ENCODE measurements at regions not wholly inside any gene's neighbourhood (a gene's known extent, or its start where the extent isn't known, plus 50 kb on each side); places are given as distances from the start of the nearest gene placed in this dataset.

DNA sequence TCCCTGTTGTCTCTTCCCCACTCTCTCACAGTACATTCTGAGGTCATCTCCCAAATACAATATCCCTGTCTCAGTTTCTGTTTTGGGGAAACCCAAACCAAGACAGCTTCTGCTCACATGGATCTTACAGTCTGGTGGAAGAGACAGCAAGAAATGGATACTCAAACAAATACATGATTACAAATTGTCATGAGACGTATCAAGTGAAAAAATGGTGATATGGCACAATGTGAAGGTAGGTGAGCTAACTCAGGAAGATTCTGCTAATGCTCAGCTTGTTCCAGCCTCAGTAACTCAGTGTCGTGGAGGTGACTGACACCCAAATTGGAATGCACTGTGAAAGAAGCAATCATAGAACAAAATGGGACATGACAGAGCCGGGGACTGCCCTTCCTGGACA lies 68.3 kb downstream of the CHST1 start:
- WGBS, 5 donors = 62 to 75% (median 72%) methylated on average over 3 of the region's 3 CpGs

DNA sequence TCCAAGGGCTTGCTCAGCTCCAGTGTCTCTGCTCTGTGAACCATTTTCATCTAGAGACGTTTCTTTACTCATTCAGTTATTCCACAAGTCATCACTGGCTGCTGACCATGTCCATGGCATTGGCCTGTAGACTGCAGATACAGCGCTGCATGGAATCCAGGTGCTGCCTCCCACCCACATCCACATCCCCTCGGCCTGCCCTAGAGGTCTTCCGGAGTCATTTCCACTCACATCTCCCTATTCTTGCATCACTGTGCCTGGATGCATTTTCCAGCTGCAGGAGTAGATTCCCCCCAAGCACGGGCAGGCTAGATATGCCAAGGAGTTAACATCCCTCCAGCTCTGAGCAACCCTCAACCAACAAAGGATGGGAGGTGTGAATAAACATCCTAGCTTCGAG lies 68.9 kb downstream of the CHST1 start:
- DNase-seq = no peak
- WGBS, 5 donors = 60 to 77% (median 70%) methylated on average over 6 of the region's 6 CpGs
- Histone ChIP-seq H3K27ac (no peak overlapping the region), H3K4me3 (no peak overlapping the region), H3K9me3 (peaks cover 0 to 6% (median 0%) of the 10 kb centered on the region in 8 donors), H3K4me1 (no peaks in the 10 kb centered on the region), H3K36me3 (no peaks in the 10 kb centered on the region), H3K27me3 (replicated peaks in 1 of 7) (peaks cover 0 to 47% (median 5%) of the 10 kb centered on the region in 7 donors)
- intact Hi-C loops (cut with DNase I; ENCODE audit: low total_unique reads) = no loop called here
- TF ChIP-seq POLR2AphosphoS5 (IDR thresholded peaks at IDR 0.05) = no peak

More for the DNA sequence above, 68.3 kb downstream of the CHST1 start:
- TF ChIP-seq POLR2A (IDR thresholded peaks at IDR 0.05) = no peak
- no peak for TF ChIP-seq POLR2AphosphoS5 (IDR thresholded peaks at IDR 0.05)
- TF ChIP-seq, protein P1, sequence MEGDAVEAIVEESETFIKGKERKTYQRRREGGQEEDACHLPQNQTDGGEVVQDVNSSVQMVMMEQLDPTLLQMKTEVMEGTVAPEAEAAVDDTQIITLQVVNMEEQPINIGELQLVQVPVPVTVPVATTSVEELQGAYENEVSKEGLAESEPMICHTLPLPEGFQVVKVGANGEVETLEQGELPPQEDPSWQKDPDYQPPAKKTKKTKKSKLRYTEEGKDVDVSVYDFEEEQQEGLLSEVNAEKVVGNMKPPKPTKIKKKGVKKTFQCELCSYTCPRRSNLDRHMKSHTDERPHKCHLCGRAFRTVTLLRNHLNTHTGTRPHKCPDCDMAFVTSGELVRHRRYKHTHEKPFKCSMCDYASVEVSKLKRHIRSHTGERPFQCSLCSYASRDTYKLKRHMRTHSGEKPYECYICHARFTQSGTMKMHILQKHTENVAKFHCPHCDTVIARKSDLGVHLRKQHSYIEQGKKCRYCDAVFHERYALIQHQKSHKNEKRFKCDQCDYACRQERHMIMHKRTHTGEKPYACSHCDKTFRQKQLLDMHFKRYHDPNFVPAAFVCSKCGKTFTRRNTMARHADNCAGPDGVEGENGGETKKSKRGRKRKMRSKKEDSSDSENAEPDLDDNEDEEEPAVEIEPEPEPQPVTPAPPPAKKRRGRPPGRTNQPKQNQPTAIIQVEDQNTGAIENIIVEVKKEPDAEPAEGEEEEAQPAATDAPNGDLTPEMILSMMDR (IDR thresholded peaks at IDR 0.05 in 8 of 11, conservative IDR thresholded peaks at IDR 0.05 in 3 of 11) = no peak
- no peak for DNase-seq
- intact Hi-C loops (cut with DNase I; ENCODE audit: low total_unique reads) = no loop called here
- Histone ChIP-seq H3K4me1 (no peaks in the 10 kb centered on the region), H3K9me3 (peaks cover 0 to 11% (median 0%) of the 10 kb centered on the region in 8 donors), H3K27me3 (replicated peaks in 1 of 7) (peaks cover 0 to 52% (median 8%) of the 10 kb centered on the region in 7 donors), H3K36me3 (no peaks in the 10 kb centered on the region), H3K27ac (no peak overlapping the region), H3K4me3 (no peak overlapping the region)

DNA sequence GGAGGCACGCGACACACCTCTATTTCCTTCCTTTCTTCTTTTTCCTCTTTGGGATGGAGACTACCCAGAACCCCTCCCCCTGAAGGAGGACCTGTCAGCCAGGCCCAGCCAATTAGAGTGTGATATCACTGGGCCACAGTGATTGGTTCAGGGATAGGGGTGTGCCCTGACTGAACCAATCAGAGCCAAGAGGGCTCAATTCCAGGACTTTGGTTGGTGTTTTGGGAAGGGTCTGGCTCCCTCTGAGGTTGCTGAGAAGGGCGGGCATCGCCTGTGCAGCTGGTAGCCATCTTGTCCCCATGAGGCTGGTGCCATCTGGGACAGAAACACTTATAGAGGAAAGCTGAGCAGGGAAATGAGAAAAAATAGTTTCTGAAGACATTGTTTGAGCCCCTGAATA lies 71.4 kb downstream of the CHST1 start:
- H3K4me1 ChIP-seq = no peaks in the 10 kb centered on the region
- WGBS, 5 donors = 73 to 82% (median 80%) methylated on average over 4 of the region's 4 CpGs
- H3K36me3 ChIP-seq = no peaks in the 10 kb centered on the region
- TF ChIP-seq, protein P1 (IDR thresholded peaks at IDR 0.05 in 8 of 11, conservative IDR thresholded peaks at IDR 0.05 in 3 of 11) = no peak
- TF ChIP-seq POLR2A (IDR thresholded peaks at IDR 0.05) (no peak), POLR2AphosphoS5 (IDR thresholded peaks at IDR 0.05) (no peak)
- DNase-seq = no peak
- H3K27me3 ChIP-seq (replicated peaks in 1 of 7) = peaks cover 0 to 37% (median 0%) of the 10 kb centered on the region in 7 donors
- intact Hi-C loops (cut with DNase I; ENCODE audit: low total_unique reads) = no loop called here
- H3K27ac ChIP-seq = no peak overlapping the region
- H3K9me3 ChIP-seq = no peaks in the 10 kb centered on the region
- H3K4me3 ChIP-seq = no peak overlapping the region

DNA sequence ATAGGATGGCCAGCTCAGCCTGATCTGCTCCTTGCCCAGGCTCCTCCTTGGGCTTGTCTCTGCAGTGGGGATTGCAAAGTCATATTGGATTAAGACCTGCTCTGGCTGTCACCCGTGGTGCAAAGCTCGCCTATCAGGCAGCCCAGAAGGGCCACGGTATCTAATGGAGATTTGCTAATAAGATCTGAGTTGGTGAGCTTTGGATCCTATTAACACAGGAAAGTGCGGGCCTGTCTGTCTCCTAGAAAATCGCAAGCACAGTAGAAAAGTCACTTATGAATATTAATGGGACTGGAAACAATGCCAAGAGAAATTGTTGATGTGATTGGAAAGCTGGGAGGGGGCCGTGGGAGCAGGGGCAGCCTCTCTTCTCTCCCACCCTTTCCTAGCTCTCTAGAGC lies 72.8 kb downstream of the CHST1 start:
- Histone ChIP-seq H3K27ac (no peak overlapping the region), H3K9me3 (no peaks in the 10 kb centered on the region), H3K36me3 (no peaks in the 10 kb centered on the region), H3K4me1 (no peaks in the 10 kb centered on the region), H3K27me3 (replicated peaks in 1 of 7) (peaks cover 0 to 26% (median 0%) of the 10 kb centered on the region in 7 donors), H3K4me3 (no peak overlapping the region)
- intact Hi-C loops (cut with DNase I; ENCODE audit: low total_unique reads) = no loop called here
- TF ChIP-seq POLR2A (IDR thresholded peaks at IDR 0.05) = no peak
- no peak for DNase-seq
- WGBS, 5 donors = 73 to 80% (median 78%) methylated on average over 6 of the region's 6 CpGs

DNA sequence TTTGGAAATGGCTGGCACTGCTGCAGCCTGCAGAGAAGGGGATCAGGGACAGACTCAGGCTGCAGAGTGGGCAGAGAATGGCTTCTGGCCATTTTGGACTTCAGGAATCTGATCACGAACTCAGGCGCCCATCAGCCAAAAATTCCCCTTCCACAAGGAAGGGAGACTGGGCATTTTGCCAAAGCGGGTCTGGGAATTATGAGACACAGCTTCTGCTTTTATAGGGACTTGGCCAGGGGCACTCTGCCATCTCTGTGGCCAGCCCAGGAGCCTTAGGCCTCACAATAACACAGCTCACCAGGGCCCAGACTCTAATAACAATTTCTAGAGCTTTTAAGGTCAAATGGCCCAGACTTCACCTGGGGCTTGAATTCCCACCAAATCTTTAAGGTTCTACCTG lies 74.7 kb downstream of the CHST1 start:
- DNase-seq = no peak
- TF ChIP-seq POLR2A (IDR thresholded peaks at IDR 0.05) (no peak), POLR2AphosphoS5 (IDR thresholded peaks at IDR 0.05) (no peak)
- TF ChIP-seq, protein P1 (IDR thresholded peaks at IDR 0.05 in 8 of 11, conservative IDR thresholded peaks at IDR 0.05 in 3 of 11) = no peak
- no peaks in the 10 kb centered on the region for H3K9me3 ChIP-seq
- no peak overlapping the region for H3K27ac ChIP-seq
- intact Hi-C loops (cut with DNase I; ENCODE audit: low total_unique reads) = no loop called here
- H3K36me3 ChIP-seq = no peaks in the 10 kb centered on the region
- no peaks in the 10 kb centered on the region for H3K4me1 ChIP-seq
- WGBS, 5 donors = 36 to 78% (median 62%) methylated on average over 3 of the region's 3 CpGs
- no peak overlapping the region for H3K4me3 ChIP-seq
- peaks cover 0 to 8% (median 0%) of the 10 kb centered on the region in 7 donors for H3K27me3 ChIP-seq (replicated peaks in 1 of 7)
